ENCODE measurements at regions not wholly inside any gene's neighbourhood (a gene's known extent, or its start where the extent isn't known, plus 50 kb on each side); places are given as distances from the start of the nearest gene placed in this dataset.

GRCh38 chr22:49658902-49659280 lies 168.8 kb downstream of the BRD1 start:
- no peaks in the 10 kb centered on the region for H3K79me2 ChIP-seq (ENCODE audit: low read length)
- ATAC-seq (no peak), DNase-seq (no peak)
- ChIA-PET POLR2A (ENCODE audit: unreplicated experiment) (no interaction called here), CTCF (no interaction called here)
- H3K36me3 ChIP-seq (ENCODE audit: low read depth, low read length): no peaks in the 10 kb centered on the region
- BruUV-seq (replicated peaks): no TSS peak
- no peak overlapping the region for H3K4me3 ChIP-seq (ENCODE audit: low read length)
- no peak overlapping the region for H2AFZ ChIP-seq (ENCODE audit: low read length)
- H3K27ac ChIP-seq (ENCODE audit: low read length): no peak overlapping the region
- H3K9ac ChIP-seq (ENCODE audit: low read length): no peak overlapping the region
- H3F3A ChIP-seq (ENCODE audit: low read length, unreplicated experiment): no peaks in the 10 kb centered on the region
- TF ChIP-seq CTCF (conservative IDR thresholded peaks at IDR 0.05; ENCODE audit: low read depth, low read length) (no peak), EZH2 (IDR thresholded peaks at IDR 0.05; ENCODE audit: low read length, unreplicated experiment) (no peak), EZH2phosphoT487 (IDR thresholded peaks at IDR 0.05; ENCODE audit: borderline replicate concordance, low read length) (no peak)
- intact Hi-C loops (cut with micrococcal nuclease): no loop called here
- H4K20me1 ChIP-seq (ENCODE audit: low read length): no peaks in the 10 kb centered on the region
- H3K9me3 ChIP-seq (ENCODE audit: low read length): no peaks in the 10 kb centered on the region
- peaks cover 80% of the 10 kb centered on the region for H3K27me3 ChIP-seq (ENCODE audit: low read length)
- no peak overlapping the region for H3K4me2 ChIP-seq (ENCODE audit: low read length)
- H3K9me2 ChIP-seq (replicated peaks; ENCODE audit: low read length): no peaks in the 10 kb centered on the region
- no peaks in the 10 kb centered on the region for H3K4me1 ChIP-seq (ENCODE audit: insufficient read depth, low read length)

GRCh38 chr22:49657974-49658590 lies 169.6 kb downstream of the BRD1 start:
- intact Hi-C loops (cut with micrococcal nuclease): no loop called here
- POLR2A ChIA-PET (ENCODE audit: unreplicated experiment): no interaction called here

More at GRCh38 chr22:49657974-49658590, 169.6 kb downstream of the BRD1 start:
- no peaks in the 10 kb centered on the region for H3K79me2 ChIP-seq (ENCODE audit: low read length)
- no peaks in the 10 kb centered on the region for H3K4me1 ChIP-seq (ENCODE audit: insufficient read depth, low read length)
- no peak overlapping the region for H3K9ac ChIP-seq (ENCODE audit: low read length)
- no peaks in the 10 kb centered on the region for H3K36me3 ChIP-seq (ENCODE audit: low read depth, low read length)
- no peaks in the 10 kb centered on the region for H4K20me1 ChIP-seq (ENCODE audit: low read length)
- CTCF ChIA-PET: no interaction called here
- no peak overlapping the region for H3K4me3 ChIP-seq (ENCODE audit: low read length)
- DNase-seq (no peak), ATAC-seq (no peak)
- H3K27me3 ChIP-seq (ENCODE audit: low read length): peaks cover 80% of the 10 kb centered on the region
- TF ChIP-seq EZH2phosphoT487 (IDR thresholded peaks at IDR 0.05; ENCODE audit: borderline replicate concordance, low read length) (no peak), CTCF (conservative IDR thresholded peaks at IDR 0.05; ENCODE audit: low read depth, low read length) (no peak), EZH2 (IDR thresholded peaks at IDR 0.05; ENCODE audit: low read length, unreplicated experiment) (no peak)
- H3K9me2 ChIP-seq (replicated peaks; ENCODE audit: low read length): no peaks in the 10 kb centered on the region
- no peaks in the 10 kb centered on the region for H3K9me3 ChIP-seq (ENCODE audit: low read length)
- H3F3A ChIP-seq (ENCODE audit: low read length, unreplicated experiment): no peaks in the 10 kb centered on the region
- H3K4me2 ChIP-seq (ENCODE audit: low read length): no peak overlapping the region
- no peak overlapping the region for H3K27ac ChIP-seq (ENCODE audit: low read length)
- no peak overlapping the region for H2AFZ ChIP-seq (ENCODE audit: low read length)
- no TSS peak for BruUV-seq (replicated peaks)

All from PC-3 (cell line).